ENCODE measurements at regions not wholly inside any gene's neighbourhood (a gene's known extent, or its start where the extent isn't known, plus 50 kb on each side); places are given as distances from the start of the nearest gene placed in this dataset.

DNA sequence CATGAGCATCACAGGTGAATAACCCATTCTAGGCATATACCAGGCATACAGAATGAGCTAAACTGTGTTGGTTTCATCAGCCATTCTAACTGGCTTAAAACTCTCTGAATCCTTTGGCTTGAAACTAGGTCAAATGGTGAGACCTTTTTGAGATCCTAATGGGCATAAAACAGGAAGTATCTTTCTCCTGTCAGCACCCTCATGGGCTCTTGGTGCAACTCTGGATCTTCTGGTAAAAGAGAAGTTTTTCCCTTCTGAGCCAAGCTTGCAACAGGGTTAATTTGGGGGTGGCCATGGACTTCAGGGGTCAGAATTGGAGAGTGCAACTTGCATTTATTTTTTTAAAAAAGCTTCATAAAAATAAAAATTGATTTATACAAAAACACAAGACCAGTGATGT is 67.9 kb upstream of the GRAMD1B start:
- no peak overlapping the region for H3K4me3 Mint-ChIP-seq
- H3K27me3 Mint-ChIP-seq (ENCODE audit: low read depth, poor library complexity), result peaks cover 52% of the 10 kb centered on the region
- H3K9me3 Mint-ChIP-seq, result no peaks in the 10 kb centered on the region
- H3K36me3 Mint-ChIP-seq (ENCODE audit: low read depth), result no peaks in the 10 kb centered on the region
- H3K27ac Mint-ChIP-seq, result no peak overlapping the region
- peaks cover 38% of the 10 kb centered on the region for H3K4me1 Mint-ChIP-seq
- TF ChIP-seq, protein P1, sequence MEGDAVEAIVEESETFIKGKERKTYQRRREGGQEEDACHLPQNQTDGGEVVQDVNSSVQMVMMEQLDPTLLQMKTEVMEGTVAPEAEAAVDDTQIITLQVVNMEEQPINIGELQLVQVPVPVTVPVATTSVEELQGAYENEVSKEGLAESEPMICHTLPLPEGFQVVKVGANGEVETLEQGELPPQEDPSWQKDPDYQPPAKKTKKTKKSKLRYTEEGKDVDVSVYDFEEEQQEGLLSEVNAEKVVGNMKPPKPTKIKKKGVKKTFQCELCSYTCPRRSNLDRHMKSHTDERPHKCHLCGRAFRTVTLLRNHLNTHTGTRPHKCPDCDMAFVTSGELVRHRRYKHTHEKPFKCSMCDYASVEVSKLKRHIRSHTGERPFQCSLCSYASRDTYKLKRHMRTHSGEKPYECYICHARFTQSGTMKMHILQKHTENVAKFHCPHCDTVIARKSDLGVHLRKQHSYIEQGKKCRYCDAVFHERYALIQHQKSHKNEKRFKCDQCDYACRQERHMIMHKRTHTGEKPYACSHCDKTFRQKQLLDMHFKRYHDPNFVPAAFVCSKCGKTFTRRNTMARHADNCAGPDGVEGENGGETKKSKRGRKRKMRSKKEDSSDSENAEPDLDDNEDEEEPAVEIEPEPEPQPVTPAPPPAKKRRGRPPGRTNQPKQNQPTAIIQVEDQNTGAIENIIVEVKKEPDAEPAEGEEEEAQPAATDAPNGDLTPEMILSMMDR (IDR thresholded peaks at IDR 0.05), result no peak
- no peak for DNase-seq

DNA sequence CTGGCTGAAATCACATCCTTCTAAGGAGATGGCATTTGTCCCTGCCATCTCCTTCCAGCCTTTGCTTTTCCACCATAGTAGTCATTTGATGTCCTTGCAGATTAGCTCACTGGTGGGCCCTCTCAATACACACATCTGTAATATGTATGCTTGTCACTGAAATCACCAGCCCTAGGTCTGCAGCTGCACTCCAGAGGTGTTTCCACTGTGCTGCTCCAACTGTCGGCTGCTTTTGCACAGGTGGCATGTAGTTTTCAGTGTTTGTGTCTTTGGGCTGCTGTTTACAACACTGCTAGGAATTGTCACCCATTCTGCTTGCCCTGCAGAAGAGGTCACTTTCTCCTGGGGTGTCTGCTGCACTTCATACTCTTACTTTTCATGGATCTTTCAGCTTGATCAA is 69.0 kb upstream of the GRAMD1B start:
- Mint-ChIP-seq H3K27ac (no peak overlapping the region), H3K4me3 (no peak overlapping the region), H3K27me3 (ENCODE audit: low read depth, poor library complexity) (peaks cover 59% of the 10 kb centered on the region), H3K4me1 (peaks cover 40% of the 10 kb centered on the region), H3K9me3 (no peaks in the 10 kb centered on the region), H3K36me3 (ENCODE audit: low read depth) (no peaks in the 10 kb centered on the region)
- TF ChIP-seq, protein P1 (IDR thresholded peaks at IDR 0.05), result no peak
- no peak for DNase-seq

DNA sequence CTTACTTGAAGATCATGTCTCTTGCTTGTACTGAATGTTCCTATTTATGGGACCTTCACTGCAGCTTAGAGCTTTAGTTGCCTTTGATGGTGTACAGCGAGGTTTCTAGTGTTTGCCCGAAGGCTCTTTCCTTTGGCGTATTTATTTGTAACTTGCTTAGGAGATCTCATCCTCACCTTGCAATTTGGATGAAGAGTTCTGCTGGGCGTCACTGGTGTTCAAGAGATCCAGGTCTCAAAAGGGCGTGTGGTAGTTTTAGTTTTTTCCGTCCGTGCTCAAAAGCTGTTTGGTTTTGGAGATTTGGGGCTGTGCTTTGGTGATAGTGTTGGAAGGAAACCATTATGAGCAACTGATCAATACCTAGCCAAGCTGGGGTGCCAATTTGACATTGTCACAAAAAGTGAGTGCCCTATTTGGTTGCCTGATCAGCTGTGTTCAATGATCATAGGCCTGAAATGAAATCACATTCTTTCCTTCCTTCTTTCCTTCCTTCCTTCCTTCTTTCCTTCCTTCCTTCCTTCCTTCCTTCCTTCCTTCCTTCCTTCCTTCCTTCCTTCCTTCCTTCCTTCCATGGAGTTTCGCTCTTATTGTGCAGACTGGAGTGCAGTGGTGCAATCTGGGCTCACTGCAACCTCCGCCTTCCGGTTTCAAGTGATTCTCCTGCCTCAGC is 69.7 kb upstream of the GRAMD1B start:
- H3K9me3 Mint-ChIP-seq, result no peaks in the 10 kb centered on the region
- peaks cover 59% of the 10 kb centered on the region for H3K27me3 Mint-ChIP-seq (ENCODE audit: low read depth, poor library complexity)
- peaks cover 40% of the 10 kb centered on the region for H3K4me1 Mint-ChIP-seq
- peak overlapping the region; percentile 9 for H3K4me3 Mint-ChIP-seq
- TF ChIP-seq, protein P1 (IDR thresholded peaks at IDR 0.05), result no peak
- no peak for DNase-seq
- H3K27ac Mint-ChIP-seq, result no peak overlapping the region
- no peaks in the 10 kb centered on the region for H3K36me3 Mint-ChIP-seq (ENCODE audit: low read depth)

DNA sequence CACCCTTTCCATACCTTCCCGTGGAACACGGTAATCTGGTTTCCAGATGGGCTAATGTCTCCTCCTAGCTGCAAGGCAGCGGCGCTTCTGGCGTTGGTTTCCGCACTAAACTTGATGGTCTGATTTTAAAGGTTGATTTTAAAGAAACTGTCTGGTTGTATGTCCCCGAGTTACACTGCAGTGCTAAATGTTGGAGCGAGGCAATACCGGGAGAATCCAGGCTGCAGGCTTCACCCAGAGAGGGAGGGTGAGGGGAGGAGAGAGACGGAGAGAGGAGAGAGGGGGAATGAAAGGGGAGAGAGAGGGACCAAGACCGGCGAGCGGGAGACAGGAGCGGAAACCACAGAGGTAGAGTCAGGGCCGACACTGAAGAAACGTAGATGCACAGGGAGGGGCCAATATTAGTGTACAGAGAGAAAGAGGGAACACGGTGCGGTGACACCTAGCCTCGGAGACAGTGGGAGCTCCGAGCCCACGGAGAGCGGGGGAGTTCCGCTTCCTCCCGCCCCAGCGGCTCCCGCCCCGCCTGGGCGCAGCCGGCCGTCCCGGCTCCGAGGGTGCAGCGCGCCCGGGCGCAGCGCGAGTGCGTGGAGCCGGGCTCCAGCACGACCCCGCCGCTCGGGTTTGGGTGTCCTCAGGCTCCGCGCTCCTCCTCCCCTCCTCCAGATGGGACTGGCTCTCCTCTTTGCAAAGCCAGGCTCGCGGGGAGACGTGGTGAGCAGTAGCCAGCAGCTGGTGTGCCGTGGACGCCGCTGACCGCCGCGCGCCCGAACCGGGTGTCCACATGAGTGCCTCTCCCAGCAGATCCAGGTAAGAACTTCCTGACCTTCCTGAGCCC is 71.9 kb upstream of the GRAMD1B start:
- no peaks in the 10 kb centered on the region for H3K9me3 Mint-ChIP-seq
- no peaks in the 10 kb centered on the region for H3K36me3 Mint-ChIP-seq (ENCODE audit: low read depth)
- no peak overlapping the region for H3K27ac Mint-ChIP-seq
- DNase-seq, result peak; percentile 63
- peak overlapping the region; percentile 89 for H3K4me3 Mint-ChIP-seq
- TF ChIP-seq, protein P1 (IDR thresholded peaks at IDR 0.05), result no peak
- peaks cover 60% of the 10 kb centered on the region for H3K27me3 Mint-ChIP-seq (ENCODE audit: low read depth, poor library complexity)
- H3K4me1 Mint-ChIP-seq, result peaks cover 23% of the 10 kb centered on the region

DNA sequence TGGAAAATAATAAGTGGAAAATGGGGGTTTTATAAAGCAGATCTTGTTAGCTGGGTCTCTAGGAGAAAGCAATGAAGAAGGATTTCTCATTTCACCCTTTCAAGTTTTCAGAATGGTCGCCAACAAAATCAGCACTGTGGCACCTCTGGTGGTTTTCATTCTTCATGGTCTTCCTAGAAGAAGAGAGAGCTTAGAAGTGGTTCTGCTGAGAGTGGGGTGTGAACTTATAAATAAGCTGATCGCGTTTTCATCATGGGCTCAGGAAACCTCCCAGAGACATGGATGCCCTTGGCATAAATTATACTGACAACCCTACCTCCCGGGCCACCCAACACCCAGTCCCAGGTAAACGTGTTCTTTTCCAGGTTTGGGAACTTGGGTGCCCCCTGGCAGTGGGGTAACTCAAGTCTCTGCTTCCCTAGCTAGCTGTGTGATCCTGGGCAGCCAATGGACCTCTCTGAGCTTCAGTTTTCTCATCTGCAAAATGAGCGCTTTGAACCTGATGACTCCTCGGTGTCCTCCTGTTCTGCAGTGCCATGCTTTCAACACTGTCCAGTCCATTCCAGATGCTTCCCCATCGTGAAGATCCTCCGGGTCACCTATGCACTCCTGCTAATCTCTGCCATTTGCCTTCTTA is 72.6 kb upstream of the GRAMD1B start:
- Mint-ChIP-seq H3K27me3 (ENCODE audit: low read depth, poor library complexity) (peaks cover 56% of the 10 kb centered on the region), H3K4me3 (peak overlapping the region; percentile 89), H3K27ac (no peak overlapping the region), H3K36me3 (ENCODE audit: low read depth) (no peaks in the 10 kb centered on the region), H3K9me3 (no peaks in the 10 kb centered on the region), H3K4me1 (peaks cover 16% of the 10 kb centered on the region)
- DNase-seq, result no peak
- TF ChIP-seq, protein P1 (IDR thresholded peaks at IDR 0.05), result no peak
